ENCODE measurements at regions not wholly inside any gene's neighbourhood (a gene's known extent, or its start where the extent isn't known, plus 50 kb on each side); places are given as distances from the start of the nearest gene placed in this dataset.

GRCh38 chr5:154587123-154588026 is 109.3 kb upstream of the HAND1 start:
- no peak for DNase-seq

- no peak for DNase-seq
Observed at GRCh38 chr5:154583671-154584177, 105.7 kb upstream of the HAND1 start.

GRCh38 chr5:154580422-154580821 is 102.4 kb upstream of the HAND1 start:
- no peak for DNase-seq

- DNase-seq, result no peak
Observed at GRCh38 chr5:154577416-154577815, 99.4 kb upstream of the HAND1 start.

GRCh38 chr5:154576429-154576806 is 98.4 kb upstream of the HAND1 start:
- no peak for DNase-seq

- no peak for DNase-seq
Observed at GRCh38 chr5:154575546-154576428, 97.8 kb upstream of the HAND1 start.

GRCh38 chr5:154573011-154573410 is 95.0 kb upstream of the HAND1 start:
- DNase-seq, result no peak

GRCh38 chr5:154571325-154572035 is 93.5 kb upstream of the HAND1 start:
- no peak for DNase-seq

- no peak for DNase-seq
Observed at GRCh38 chr5:154570572-154571324, 92.7 kb upstream of the HAND1 start.

- DNase-seq, result no peak
Observed at GRCh38 chr5:154568589-154568988, 90.6 kb upstream of the HAND1 start.

- no peak for DNase-seq
Observed at GRCh38 chr5:154567155-154567554, 89.1 kb upstream of the HAND1 start.

- no peak for DNase-seq
Observed at GRCh38 chr5:154566146-154566680, 88.2 kb upstream of the HAND1 start.

GRCh38 chr5:154565123-154565522 is 87.1 kb upstream of the HAND1 start:
- no peak for DNase-seq

- no peak for DNase-seq
Observed at GRCh38 chr5:154562244-154562880, 84.3 kb upstream of the HAND1 start.

- no peak for DNase-seq
Observed at GRCh38 chr5:154559398-154560276, 81.6 kb upstream of the HAND1 start.

- DNase-seq, result no peak
Observed at GRCh38 chr5:154557548-154557947, 79.5 kb upstream of the HAND1 start.

- DNase-seq, result no peak
Observed at GRCh38 chr5:154547551-154547950, 69.5 kb upstream of the HAND1 start.

- no peak for DNase-seq
Observed at GRCh38 chr5:154546719-154547118, 68.7 kb upstream of the HAND1 start.

- no peak for DNase-seq
Observed at GRCh38 chr5:154544646-154545045, 66.6 kb upstream of the HAND1 start.

GRCh38 chr5:154543380-154543779 is 65.4 kb upstream of the HAND1 start:
- DNase-seq, result no peak

All from stimulated activated CD4-positive, alpha-beta T cell treated with anti-CD3 and anti-CD28 coated beads, Interleukin-12 subunit alpha, Interleukin-12 subunit beta, amount 100 ng/mL, for 4 hours (primary cell).